Endodermal cell (in vitro differentiated cells): ENCODE measurements at regions not wholly inside any gene's neighbourhood (a gene's known extent, or its start where the extent isn't known, plus 50 kb on each side); places are given as distances from the start of the nearest gene placed in this dataset.

Source experiments
- DNase-seq: peaks from one replicate; pipeline ENCODE4 v3.0.0-alpha.2; 2017
- H3K27ac ChIP-seq: 2 replicates; pipeline ENCODE4 v1.5.1; 2013; ENCODE audit warnings: mild to moderate bottlenecking, low read depth, low read length, moderate library complexity
- H3K27me3 ChIP-seq: 2 replicates; pipeline ENCODE4 v1.6.1; 2013; ENCODE audit warnings: mild to moderate bottlenecking, low read length, moderate library complexity; ENCODE audit not compliant: insufficient read depth, control insufficient read depth, poor library complexity, severe bottlenecking
- H3K36me3 ChIP-seq: 2 replicates; pipeline ENCODE4 v1.7.0; 2013; ENCODE audit warnings: mild to moderate bottlenecking, low read length, moderate library complexity; ENCODE audit not compliant: control insufficient read depth, insufficient read depth
- H3K4me1 ChIP-seq: one replicate; pipeline ENCODE4 v1.7.0; 2013; ENCODE audit warnings: low read length; ENCODE audit not compliant: control insufficient read depth, insufficient read depth
- H3K4me3 ChIP-seq: 2 replicates; pipeline ENCODE4 v1.5.1; 2013; ENCODE audit warnings: mild to moderate bottlenecking, low read length, moderate library complexity
- H3K9ac ChIP-seq: 2 replicates; pipeline ENCODE4 v1.6.1; 2013; ENCODE audit warnings: mild to moderate bottlenecking, low read length, moderate library complexity; ENCODE audit not compliant: poor library complexity, severe bottlenecking; ENCODE audit errors: extremely low read depth
- H3K9me3 ChIP-seq: 2 replicates; pipeline ENCODE4 v1.6.1; 2013; ENCODE audit warnings: mild to moderate bottlenecking, low read length, moderate library complexity; ENCODE audit not compliant: control insufficient read depth
- H3K27ac Mint-ChIP-seq: 2 replicates; pipeline ENCODE4 v1.8.0; 2020; ENCODE audit warnings: mixed read lengths
- H3K27me3 Mint-ChIP-seq: 2 replicates; pipeline ENCODE4 v1.8.0; 2021; ENCODE audit warnings: mild to moderate bottlenecking, mixed read lengths; ENCODE audit not compliant: insufficient read depth
- H3K36me3 Mint-ChIP-seq: 2 replicates; pipeline ENCODE4 v1.8.0; 2020; ENCODE audit warnings: low read depth, mixed read lengths
- H3K4me1 Mint-ChIP-seq: 2 replicates; pipeline ENCODE4 v1.8.0; 2020; ENCODE audit warnings: mixed read lengths
- H3K4me3 Mint-ChIP-seq: 2 replicates; pipeline ENCODE4 v1.8.0; 2020; ENCODE audit warnings: mild to moderate bottlenecking, moderate library complexity, mixed read lengths
- H3K9me3 Mint-ChIP-seq: 2 replicates; pipeline ENCODE4 v1.8.0; 2020; ENCODE audit warnings: mild to moderate bottlenecking, mixed read lengths
- CTCF ChIP-seq: fragments of 200-600 bp; sonication (generic); conservative IDR thresholded peaks from 2 replicates; pipeline ENCODE4 v1.5.0; 2021; ENCODE audit warnings: antibody characterized with exemption, mild to moderate bottlenecking
- WGBS, 2 experiments: methylation state at CpG; one replicate each; pipeline versions ENCODE4 v1.1.5 to v1.1.7; 2013; ENCODE audit warnings: missing lambda C conversion rate in 2 of 2, mixed read lengths in 1 of 2; ENCODE audit not compliant: insufficient coverage in 1 of 2, insufficient read length in 1 of 2; 5-methylcytosine and 5-hydroxymethylcytosine counted together

- Mint-ChIP-seq H3K27ac (no peak overlapping the region), H3K36me3 (no peaks in the 10 kb centered on the region), H3K9me3 (no peaks in the 10 kb centered on the region), H3K4me3 (no peak overlapping the region), H3K27me3 (no peaks in the 10 kb centered on the region), H3K4me1 (peaks cover 29% of the 10 kb centered on the region)
- WGBS, 2 experiments, result 83 to 88% methylated on average over 10 of the region's 10 CpGs
- DNase-seq, result no peak
- Histone ChIP-seq H3K9ac (no peak overlapping the region), H3K4me3 (no peak overlapping the region), H3K36me3 (no peaks in the 10 kb centered on the region), H3K9me3 (no peaks in the 10 kb centered on the region), H3K4me1 (peaks cover 7% of the 10 kb centered on the region), H3K27me3 (no peaks in the 10 kb centered on the region), H3K27ac (no peak overlapping the region)
- no peak for TF ChIP-seq CTCF
These were observed 530.2 kb upstream of the FZD8 start for GRCh38 chr10:36171953-36172940.

GRCh38 chr10:36171556-36171952 is 529.5 kb upstream of the FZD8 start:
- H3K27me3 ChIP-seq, result no peaks in the 10 kb centered on the region
- 71 to 78% methylated on average over 1 of the region's 1 CpG for WGBS, 2 experiments
- Mint-ChIP-seq H3K4me3 (no peak overlapping the region), H3K36me3 (no peaks in the 10 kb centered on the region), H3K27me3 (no peaks in the 10 kb centered on the region), H3K4me1 (peaks cover 29% of the 10 kb centered on the region), H3K9me3 (no peaks in the 10 kb centered on the region), H3K27ac (no peak overlapping the region)
- no peaks in the 10 kb centered on the region for H3K36me3 ChIP-seq
- no peak overlapping the region for H3K9ac ChIP-seq
- TF ChIP-seq CTCF, result no peak
- DNase-seq, result peak; percentile 59
- no peaks in the 10 kb centered on the region for H3K9me3 ChIP-seq
- H3K27ac ChIP-seq, result no peak overlapping the region
- peaks cover 7% of the 10 kb centered on the region for H3K4me1 ChIP-seq
- H3K4me3 ChIP-seq, result no peak overlapping the region

- Histone ChIP-seq H3K27ac (no peak overlapping the region), H3K4me1 (peaks cover 7% of the 10 kb centered on the region), H3K36me3 (no peaks in the 10 kb centered on the region), H3K27me3 (no peaks in the 10 kb centered on the region), H3K4me3 (no peak overlapping the region), H3K9ac (no peak overlapping the region), H3K9me3 (no peaks in the 10 kb centered on the region)
- Mint-ChIP-seq H3K27me3 (no peaks in the 10 kb centered on the region), H3K9me3 (no peaks in the 10 kb centered on the region), H3K4me3 (no peak overlapping the region), H3K27ac (no peak overlapping the region), H3K36me3 (no peaks in the 10 kb centered on the region), H3K4me1 (peaks cover 29% of the 10 kb centered on the region)
- 83 to 90% methylated on average over 1 to 4 of the region's 4 CpGs for WGBS, 2 experiments
- TF ChIP-seq CTCF, result no peak
- DNase-seq, result no peak
These were observed 528.9 kb upstream of the FZD8 start for GRCh38 chr10:36170943-36171501.
